ENCODE measurements at regions not wholly inside any gene's neighbourhood (a gene's known extent, or its start where the extent isn't known, plus 50 kb on each side); places are given as distances from the start of the nearest gene placed in this dataset.

- TF ChIP-seq, protein P1, sequence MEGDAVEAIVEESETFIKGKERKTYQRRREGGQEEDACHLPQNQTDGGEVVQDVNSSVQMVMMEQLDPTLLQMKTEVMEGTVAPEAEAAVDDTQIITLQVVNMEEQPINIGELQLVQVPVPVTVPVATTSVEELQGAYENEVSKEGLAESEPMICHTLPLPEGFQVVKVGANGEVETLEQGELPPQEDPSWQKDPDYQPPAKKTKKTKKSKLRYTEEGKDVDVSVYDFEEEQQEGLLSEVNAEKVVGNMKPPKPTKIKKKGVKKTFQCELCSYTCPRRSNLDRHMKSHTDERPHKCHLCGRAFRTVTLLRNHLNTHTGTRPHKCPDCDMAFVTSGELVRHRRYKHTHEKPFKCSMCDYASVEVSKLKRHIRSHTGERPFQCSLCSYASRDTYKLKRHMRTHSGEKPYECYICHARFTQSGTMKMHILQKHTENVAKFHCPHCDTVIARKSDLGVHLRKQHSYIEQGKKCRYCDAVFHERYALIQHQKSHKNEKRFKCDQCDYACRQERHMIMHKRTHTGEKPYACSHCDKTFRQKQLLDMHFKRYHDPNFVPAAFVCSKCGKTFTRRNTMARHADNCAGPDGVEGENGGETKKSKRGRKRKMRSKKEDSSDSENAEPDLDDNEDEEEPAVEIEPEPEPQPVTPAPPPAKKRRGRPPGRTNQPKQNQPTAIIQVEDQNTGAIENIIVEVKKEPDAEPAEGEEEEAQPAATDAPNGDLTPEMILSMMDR (IDR thresholded peaks at IDR 0.05): no peak
- ATAC-seq (ENCODE audit: low FRiP score) (no peak), DNase-seq (ENCODE audit: low spot score) (no peak)
Observed at GRCh38 chr10:123479640-123480039, 186.5 kb upstream of the GPR26 start.

GRCh38 chr10:123480344-123480743 lies 185.8 kb upstream of the GPR26 start:
- TF ChIP-seq, protein P1 (IDR thresholded peaks at IDR 0.05): no peak
- ATAC-seq (ENCODE audit: low FRiP score) (no peak), DNase-seq (ENCODE audit: low spot score) (no peak)

GRCh38 chr10:123480845-123481244 lies 185.3 kb upstream of the GPR26 start:
- ATAC-seq (ENCODE audit: low FRiP score) (no peak), DNase-seq (ENCODE audit: low spot score) (no peak)
- TF ChIP-seq, protein P1 (IDR thresholded peaks at IDR 0.05): no peak

GRCh38 chr10:123484722-123485121 lies 181.4 kb upstream of the GPR26 start:
- DNase-seq (ENCODE audit: low spot score) (no peak), ATAC-seq (ENCODE audit: low FRiP score) (no peak)
- TF ChIP-seq, protein P1 (IDR thresholded peaks at IDR 0.05): no peak

DNA sequence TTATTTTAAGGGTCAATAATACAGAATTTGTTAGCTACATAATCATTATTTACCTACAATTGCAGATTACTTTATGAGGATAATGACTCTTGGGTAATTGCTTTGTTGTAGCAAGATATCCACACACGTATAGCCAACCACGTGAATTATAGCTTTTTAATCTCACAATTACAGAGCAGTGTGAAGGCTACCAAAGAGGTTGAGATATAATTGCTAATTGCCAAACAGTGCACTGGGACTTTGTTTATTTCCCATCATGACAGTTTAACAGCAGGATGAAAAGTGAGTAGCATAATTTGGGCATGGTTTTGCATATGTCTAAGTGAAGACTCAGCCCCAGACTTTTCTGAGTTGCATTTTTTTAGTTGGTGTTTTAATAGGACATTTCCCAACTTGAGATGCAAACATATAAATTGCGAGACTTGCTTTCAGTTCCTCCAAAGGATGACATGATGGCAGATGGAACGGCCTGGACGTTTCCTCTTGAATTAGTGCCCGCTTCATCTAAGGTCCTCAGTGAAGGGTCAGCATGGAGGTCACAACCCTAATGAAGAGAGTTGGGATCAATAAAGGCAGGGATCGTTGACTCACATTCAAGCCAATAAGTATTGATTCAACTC lies 180.7 kb upstream of the GPR26 start:
- TF ChIP-seq, protein P1 (IDR thresholded peaks at IDR 0.05): no peak
- DNase-seq (ENCODE audit: low spot score): no peak
- no peak for ATAC-seq (ENCODE audit: low FRiP score)

DNA sequence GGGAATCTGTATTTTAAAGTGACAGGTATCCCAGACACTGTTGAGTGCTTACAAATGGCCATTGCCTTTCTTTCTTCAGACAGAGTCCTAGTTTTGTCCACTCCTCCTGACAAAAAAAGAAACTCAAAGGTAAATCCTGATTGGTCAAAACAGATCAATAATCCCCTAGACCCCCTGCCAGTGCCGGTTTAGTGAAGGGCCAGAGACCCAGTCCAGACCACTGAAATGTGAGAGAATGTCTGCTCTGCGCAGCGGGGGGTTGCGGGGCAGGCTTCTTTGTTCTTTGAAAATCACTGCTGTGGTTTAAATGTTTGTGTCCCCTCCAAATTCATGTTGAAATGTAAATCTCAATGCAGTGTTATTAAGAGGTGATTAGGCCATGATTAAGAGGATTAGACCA lies 177.7 kb upstream of the GPR26 start:
- DNase-seq (ENCODE audit: low spot score) (no peak), ATAC-seq (ENCODE audit: low FRiP score) (no peak)
- TF ChIP-seq, protein P1 (IDR thresholded peaks at IDR 0.05): no peak

DNA sequence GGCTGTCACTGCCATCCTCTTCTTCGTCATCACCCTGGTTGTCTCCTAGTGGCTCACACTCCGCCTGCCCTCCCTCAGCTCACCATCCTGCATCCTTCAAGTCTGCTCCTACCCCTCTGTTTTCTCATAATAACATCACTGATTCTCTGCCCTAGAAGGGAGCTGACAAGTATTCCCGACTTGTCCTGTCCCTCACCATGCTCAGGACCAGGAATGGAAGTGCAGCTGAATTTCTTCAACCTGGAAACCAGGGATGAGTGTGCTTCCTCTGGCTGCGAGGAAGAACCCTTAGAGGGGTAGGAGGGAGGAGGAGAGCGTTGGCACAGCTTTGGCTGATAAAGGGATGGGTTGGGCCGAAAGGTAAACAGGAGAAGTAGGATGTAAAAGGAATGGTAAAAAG lies 174.8 kb upstream of the GPR26 start:
- TF ChIP-seq, protein P1 (IDR thresholded peaks at IDR 0.05): no peak
- DNase-seq (ENCODE audit: low spot score): no peak
- ATAC-seq (ENCODE audit: low FRiP score): no peak

All from omental fat pad (tissue), 3 donors.